Loucy (cell line): ENCODE measurements at regions not wholly inside any gene's neighbourhood (a gene's known extent, or its start where the extent isn't known, plus 50 kb on each side); places are given as distances from the start of the nearest gene placed in this dataset.

Experiments
- H2AFZ ChIP-seq: fragments of 200-600 bp; sonication (generic); 2 replicates; pipeline ENCODE4 v1.6.0; 2016; ENCODE audit warnings: antibody characterized with exemption, mild to moderate bottlenecking, low read length, moderate library complexity
- H3F3A ChIP-seq: fragments of 200-600 bp; 2 replicates; pipeline ENCODE4 v1.6.0; 2016; ENCODE audit warnings: antibody characterized with exemption, low read depth, mild to moderate bottlenecking
- H3K27me3 ChIP-seq: fragments of 200-600 bp; sonication (generic); 2 replicates; pipeline ENCODE4 v1.6.1; 2014; ENCODE audit warnings: low read length, mild to moderate bottlenecking; ENCODE audit not compliant: insufficient read depth, poor library complexity, severe bottlenecking
- H3K36me3 ChIP-seq: fragments of 200-600 bp; sonication (generic); 2 replicates; pipeline ENCODE4 v1.6.1; 2016; ENCODE audit warnings: low read length; ENCODE audit not compliant: insufficient read depth
- H3K4me1 ChIP-seq: fragments of 200-600 bp; sonication (generic); 2 replicates; pipeline ENCODE4 v1.5.1; 2014; ENCODE audit warnings: low read length, mild to moderate bottlenecking; ENCODE audit not compliant: insufficient read depth, poor library complexity, severe bottlenecking
- H3K4me2 ChIP-seq: fragments of 200-600 bp; sonication (generic); 2 replicates; pipeline ENCODE4 v1.6.0; 2014; ENCODE audit warnings: antibody characterized with exemption, low read length, low read depth, mild to moderate bottlenecking; ENCODE audit not compliant: poor library complexity, severe bottlenecking
- H3K4me3 ChIP-seq: fragments of 200-600 bp; sonication (generic); 2 replicates; pipeline ENCODE4 v1.5.1; 2014; ENCODE audit warnings: low read length, mild to moderate bottlenecking, mixed read lengths; ENCODE audit not compliant: poor library complexity, severe bottlenecking
- H3K79me2 ChIP-seq: fragments of 200-600 bp; sonication (generic); 2 replicates; pipeline ENCODE4 v1.6.1; 2014; ENCODE audit warnings: low read length; ENCODE audit not compliant: insufficient read depth
- H3K9ac ChIP-seq: fragments of 200-600 bp; sonication (generic); 2 replicates; pipeline ENCODE4 v1.6.0; 2014; ENCODE audit warnings: mild to moderate bottlenecking, low read depth, low read length, moderate library complexity; ENCODE audit not compliant: poor library complexity, severe bottlenecking
- H3K9me2 ChIP-seq: fragments of 200-600 bp; sonication (generic); replicated peaks from 2 replicates; pipeline ENCODE4 v1.6.1; 2016; ENCODE audit warnings: low read depth, low read length, mixed read lengths
- H3K9me3 ChIP-seq: fragments of 200-600 bp; sonication (generic); 2 replicates; pipeline ENCODE4 v1.6.1; 2014; ENCODE audit warnings: mild to moderate bottlenecking, antibody characterized with exemption, low read length, low read depth; ENCODE audit not compliant: insufficient read depth
- H4K20me1 ChIP-seq: fragments of 200-600 bp; sonication (generic); 2 replicates; pipeline ENCODE4 v1.6.0; 2014; ENCODE audit warnings: antibody characterized with exemption, low read length, mild to moderate bottlenecking; ENCODE audit not compliant: insufficient read depth, poor library complexity, severe bottlenecking
- CTCF ChIP-seq: fragments of 200-600 bp; sonication (generic); conservative IDR thresholded peaks from 2 replicates; pipeline ENCODE4 v1.5.1; 2014; ENCODE audit warnings: mild to moderate bottlenecking, antibody characterized with exemption, low read length
- EZH2phosphoT487 ChIP-seq: fragments of 200-600 bp; IDR thresholded peaks from 2 replicates; pipeline ENCODE4 v1.6.1; 2018; ENCODE audit warnings: antibody characterized with exemption, mild to moderate bottlenecking, moderate library complexity, borderline replicate concordance

DNA sequence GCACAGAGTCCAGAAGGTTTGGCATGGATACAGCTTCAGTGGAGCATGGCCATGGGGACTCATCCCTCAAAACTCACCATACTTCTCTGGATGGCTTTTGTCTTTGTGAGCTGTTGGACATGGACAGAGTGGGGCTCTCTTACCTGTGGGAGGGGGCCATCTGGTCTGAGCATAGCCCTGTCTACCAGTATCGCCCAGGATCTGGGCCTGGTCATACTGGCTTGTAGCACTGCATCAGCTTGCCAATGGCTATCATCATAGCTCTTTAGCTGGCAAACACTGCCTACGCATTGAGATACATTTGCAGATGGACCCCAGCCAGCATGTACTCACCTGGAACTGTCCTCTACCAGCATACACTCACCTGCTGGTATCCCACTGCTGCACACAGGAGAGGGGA is 975.2 kb upstream of the NOVA1 start:
- H4K20me1 ChIP-seq: no peaks in the 10 kb centered on the region
- no peak overlapping the region for H3K9ac ChIP-seq
- H3K27me3 ChIP-seq: no peaks in the 10 kb centered on the region
- H3K36me3 ChIP-seq: no peaks in the 10 kb centered on the region
- no peak overlapping the region for H3K4me2 ChIP-seq
- no peaks in the 10 kb centered on the region for H3F3A ChIP-seq
- H3K4me1 ChIP-seq: no peaks in the 10 kb centered on the region
- no peaks in the 10 kb centered on the region for H3K9me2 ChIP-seq
- TF ChIP-seq EZH2phosphoT487 (no peak), CTCF (no peak)
- no peaks in the 10 kb centered on the region for H3K9me3 ChIP-seq
- no peak overlapping the region for H3K4me3 ChIP-seq
- H2AFZ ChIP-seq: no peak overlapping the region
- no peaks in the 10 kb centered on the region for H3K79me2 ChIP-seq

DNA sequence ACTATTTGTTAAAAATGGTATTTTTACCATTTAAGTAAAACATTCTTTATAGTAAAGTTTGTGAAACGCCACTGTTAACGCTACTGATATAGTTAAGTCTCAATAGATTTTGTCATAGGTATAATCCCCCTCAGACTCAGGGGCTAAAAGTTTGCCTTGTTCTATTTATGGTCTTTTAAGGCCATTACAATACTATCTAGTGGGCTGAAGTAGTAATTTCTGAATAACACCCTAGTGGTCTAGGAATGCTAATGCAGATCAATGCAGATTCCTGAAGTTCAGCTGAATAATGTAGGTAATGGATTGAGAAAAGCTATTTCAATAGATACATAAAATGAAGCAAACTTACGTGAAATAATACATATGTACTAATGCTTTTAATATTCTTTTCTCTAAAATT is 989.3 kb upstream of the NOVA1 start:
- no peak overlapping the region for H3K4me2 ChIP-seq
- no peak for TF ChIP-seq EZH2phosphoT487
- no peak for TF ChIP-seq CTCF

GRCh38 chr14:27605282-27605681 is 1007.4 kb upstream of the NOVA1 start:
- H3K27me3 ChIP-seq: no peaks in the 10 kb centered on the region
- H3K36me3 ChIP-seq: no peaks in the 10 kb centered on the region
- H3K4me2 ChIP-seq: no peak overlapping the region
- H3K9ac ChIP-seq: no peak overlapping the region
- H3K9me2 ChIP-seq: no peaks in the 10 kb centered on the region
- no peaks in the 10 kb centered on the region for H3K9me3 ChIP-seq
- H2AFZ ChIP-seq: no peak overlapping the region
- no peaks in the 10 kb centered on the region for H3K4me1 ChIP-seq
- no peaks in the 10 kb centered on the region for H3F3A ChIP-seq
- H3K4me3 ChIP-seq: no peak overlapping the region
- no peaks in the 10 kb centered on the region for H4K20me1 ChIP-seq
- TF ChIP-seq EZH2phosphoT487: no peak
- no peak for TF ChIP-seq CTCF
- H3K79me2 ChIP-seq: no peaks in the 10 kb centered on the region

More for the DNA sequence above, 989.3 kb upstream of the NOVA1 start:
- H3K79me2 ChIP-seq: no peaks in the 10 kb centered on the region
- no peaks in the 10 kb centered on the region for H3K27me3 ChIP-seq
- H4K20me1 ChIP-seq: no peaks in the 10 kb centered on the region
- H3K4me1 ChIP-seq: no peaks in the 10 kb centered on the region
- H2AFZ ChIP-seq: no peak overlapping the region
- no peak overlapping the region for H3K4me3 ChIP-seq
- H3K36me3 ChIP-seq: no peaks in the 10 kb centered on the region
- no peaks in the 10 kb centered on the region for H3K9me2 ChIP-seq
- H3K9ac ChIP-seq: no peak overlapping the region
- H3K9me3 ChIP-seq: no peaks in the 10 kb centered on the region
- no peaks in the 10 kb centered on the region for H3F3A ChIP-seq
